ENCODE measurements at regions not wholly inside any gene's neighbourhood (a gene's known extent, or its start where the extent isn't known, plus 50 kb on each side); places are given as distances from the start of the nearest gene placed in this dataset.

DNA sequence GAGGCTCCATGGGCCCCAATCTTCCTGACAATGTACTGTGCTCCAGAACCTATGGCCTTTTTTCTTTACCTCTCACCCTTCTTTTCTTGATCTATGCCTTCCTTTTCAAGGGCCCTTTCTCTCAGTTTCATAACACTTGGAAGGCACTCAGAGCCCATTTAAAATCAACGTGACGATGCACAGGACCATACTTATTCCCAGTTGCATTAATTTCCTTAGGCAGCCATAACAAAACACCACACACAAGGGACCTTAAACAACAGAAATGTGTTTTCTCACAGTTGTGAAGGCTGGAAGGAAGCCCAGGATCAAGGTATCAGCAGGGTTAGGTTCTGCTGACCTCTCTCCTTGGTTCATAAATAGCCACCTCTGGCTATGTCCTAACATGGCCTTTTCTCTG lies 414.0 kb upstream of the TNP1 start:
- DNase-seq (no peak), ATAC-seq (ENCODE audit: low read depth) (no peak)
- Histone ChIP-seq H3K4me1 (ENCODE audit: control insufficient read depth in 2 of 2, insufficient read depth in 2 of 2, low read length in 2 of 2) (no peaks in the 10 kb centered on the region), H3K79me2 (ENCODE audit: control insufficient read depth, insufficient read depth, low read length) (no peaks in the 10 kb centered on the region), H3K9me3 (ENCODE audit: control extremely low read depth in 1 of 3, control insufficient read depth in 2 of 3, insufficient read depth in 1 of 3, low read length in 2 of 3) (peaks cover 0 to 1% (median 0%) of the 10 kb centered on the region in 3 donors), H4K20me1 (ENCODE audit: control insufficient read depth, insufficient read depth, low read length, poor library complexity, severe bottlenecking) (no peaks in the 10 kb centered on the region), H3K9ac (ENCODE audit: low read length) (no peak overlapping the region), H2AFZ (ENCODE audit: insufficient read depth, low read depth, low read length, poor library complexity, severe bottlenecking) (no peak overlapping the region), H3K27ac (ENCODE audit: low read length in 2 of 2) (no peak overlapping the region), H3K27me3 (replicated peaks in 1 of 4; ENCODE audit: control extremely low read depth in 1 of 4, control insufficient read depth in 3 of 4, insufficient read depth in 4 of 4, low read length in 3 of 4) (peaks cover 0 to 29% (median 3%) of the 10 kb centered on the region in 4 experiments), H3K36me3 (replicated peaks in 1 of 2; ENCODE audit: control extremely low read depth in 1 of 2, control insufficient read depth in 1 of 2, extremely low read depth in 1 of 2, insufficient read depth in 2 of 2, low read length in 1 of 2) (no peaks in the 10 kb centered on the region), H3K4me3 (ENCODE audit: control extremely low read depth in 1 of 5, extremely low read depth in 1 of 5, insufficient read depth in 1 of 5, low read depth in 2 of 5, low read length in 4 of 5) (no peak overlapping the region), H3K4me2 (replicated peaks; ENCODE audit: low read depth, low read length, poor library complexity, severe bottlenecking) (no peak overlapping the region)
- Mint-ChIP-seq H3K27ac (no peak overlapping the region), H3K4me1 (no peaks in the 10 kb centered on the region), H3K9me3 (ENCODE audit: insufficient read depth) (no peaks in the 10 kb centered on the region), H3K27me3 (peaks cover 50% of the 10 kb centered on the region), H3K4me3 (no peak overlapping the region)
- POLR2A ChIA-PET = no interaction called here
- intact Hi-C loops (cut with micrococcal nuclease) = no loop called here
- no peak for TF ChIP-seq EZH2 (IDR thresholded peaks at IDR 0.05; ENCODE audit: borderline replicate concordance, insufficient read depth, low read depth, low read length, poor library complexity, severe bottlenecking)
- no peak for TF ChIP-seq CTCF (IDR thresholded peaks at IDR 0.05)
- 70% methylated on average over 2 of the region's 2 CpGs for WGBS (ENCODE audit: insufficient coverage)
- CTCF ChIA-PET = no interaction called here

DNA sequence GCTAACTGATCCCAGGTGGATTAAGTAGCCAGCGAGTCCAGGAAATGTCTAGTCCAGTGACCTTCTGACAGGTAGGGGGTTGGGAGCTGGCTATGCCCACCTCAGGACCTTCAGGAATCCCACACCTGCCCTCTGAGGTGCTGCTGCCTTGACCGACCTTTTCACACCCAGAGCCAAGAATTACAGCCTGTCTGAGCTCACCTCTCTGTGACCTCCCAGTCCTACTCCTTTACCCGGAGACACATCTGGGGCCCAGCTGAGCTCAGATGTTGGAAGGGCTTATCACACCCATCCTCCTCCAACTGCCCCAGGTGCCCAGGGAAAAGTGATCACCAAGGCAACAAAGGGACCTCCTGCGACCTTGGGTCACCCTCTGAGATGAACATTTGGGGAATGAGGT lies 413.3 kb upstream of the TNP1 start:
- intact Hi-C loops (cut with micrococcal nuclease) = no loop called here
- Mint-ChIP-seq H3K27ac (no peak overlapping the region), H3K9me3 (ENCODE audit: insufficient read depth) (no peaks in the 10 kb centered on the region), H3K4me1 (no peaks in the 10 kb centered on the region), H3K27me3 (peaks cover 50% of the 10 kb centered on the region), H3K4me3 (no peak overlapping the region)
- H4K20me1 ChIP-seq (ENCODE audit: control insufficient read depth, insufficient read depth, low read length, poor library complexity, severe bottlenecking) = no peaks in the 10 kb centered on the region
- no peak overlapping the region for H3K4me2 ChIP-seq (replicated peaks; ENCODE audit: low read depth, low read length, poor library complexity, severe bottlenecking)
- no peaks in the 10 kb centered on the region for H3K4me1 ChIP-seq (ENCODE audit: control insufficient read depth in 2 of 2, insufficient read depth in 2 of 2, low read length in 2 of 2)
- POLR2A ChIA-PET = no interaction called here
- H3K27me3 ChIP-seq (replicated peaks in 1 of 4; ENCODE audit: control extremely low read depth in 1 of 4, control insufficient read depth in 3 of 4, insufficient read depth in 4 of 4, low read length in 3 of 4) = peaks cover 0 to 29% (median 3%) of the 10 kb centered on the region in 4 experiments
- CTCF ChIA-PET = no interaction called here
- no peak overlapping the region for H3K27ac ChIP-seq (ENCODE audit: low read length in 2 of 2)
- ATAC-seq (ENCODE audit: low read depth) (no peak), DNase-seq (no peak)
- no peak overlapping the region for H3K9ac ChIP-seq (ENCODE audit: low read length)
- peaks cover 0 to 3% (median 0%) of the 10 kb centered on the region in 3 donors for H3K9me3 ChIP-seq (ENCODE audit: control extremely low read depth in 1 of 3, control insufficient read depth in 2 of 3, insufficient read depth in 1 of 3, low read length in 2 of 3)
- H3K79me2 ChIP-seq (ENCODE audit: control insufficient read depth, insufficient read depth, low read length) = no peaks in the 10 kb centered on the region
- 84% methylated on average over 3 of the region's 4 CpGs for WGBS (ENCODE audit: insufficient coverage)
- H3K36me3 ChIP-seq (replicated peaks in 1 of 2; ENCODE audit: control extremely low read depth in 1 of 2, control insufficient read depth in 1 of 2, extremely low read depth in 1 of 2, insufficient read depth in 2 of 2, low read length in 1 of 2) = no peaks in the 10 kb centered on the region
- H3K4me3 ChIP-seq (ENCODE audit: control extremely low read depth in 1 of 5, extremely low read depth in 1 of 5, insufficient read depth in 1 of 5, low read depth in 2 of 5, low read length in 4 of 5) = no peak overlapping the region
- TF ChIP-seq CTCF (IDR thresholded peaks at IDR 0.05) = no peak
- no peak for TF ChIP-seq EZH2 (IDR thresholded peaks at IDR 0.05; ENCODE audit: borderline replicate concordance, insufficient read depth, low read depth, low read length, poor library complexity, severe bottlenecking)
- no peak overlapping the region for H2AFZ ChIP-seq (ENCODE audit: insufficient read depth, low read depth, low read length, poor library complexity, severe bottlenecking)
